PC-9 (cell line): ENCODE measurements at regions not wholly inside any gene's neighbourhood (a gene's known extent, or its start where the extent isn't known, plus 50 kb on each side); places are given as distances from the start of the nearest gene placed in this dataset.

Source experiments
- CTCF ChIP-seq: fragments of 200-600 bp; sonication (generic); conservative IDR thresholded peaks from 2 replicates; pipeline ENCODE4 v1.6.1; 2017; ENCODE audit warnings: mixed run types, antibody characterized with exemption, mild to moderate bottlenecking, moderate library complexity
- EZH2 ChIP-seq: fragments of 200-600 bp; sonication (generic); IDR thresholded peaks from 2 replicates; pipeline ENCODE4 v1.8.0; 2017; ENCODE audit warnings: antibody characterized with exemption, low read depth

- no peak for TF ChIP-seq CTCF
- no peak for TF ChIP-seq EZH2
These were observed 73.9 kb downstream of the WNT5A start for GRCh38 chr3:55413236-55413635.
